Spleen (tissue), 11 donors: ENCODE measurements at regions not wholly inside any gene's neighbourhood (a gene's known extent, or its start where the extent isn't known, plus 50 kb on each side); places are given as distances from the start of the nearest gene placed in this dataset.

Experiments used
- DNase-seq: peaks from one replicate; pipeline ENCODE4 v3.0.0-alpha.2; 2020
- H3K27ac ChIP-seq, 8 donors: fragments of 200-600 bp; sonication (generic) in 7 of 8; 1 replicate in 4 of 8; 2 replicates in 4 of 8; pipeline versions ENCODE4 v1.5.0 to v1.8.0; 2016 to 2021; ENCODE audit warnings: inconsistent platforms in 4 of 8, mild to moderate bottlenecking in 4 of 8, moderate library complexity in 1 of 8
- H3K27me3 ChIP-seq, 7 donors: fragments of 200-600 bp; sonication (generic) in 6 of 7; replicated peaks in 1 of 7; 1 replicate in 4 of 7; 2 replicates in 3 of 7; pipeline versions ENCODE4 v1.5.0 to v1.8.0; 2016 to 2021; ENCODE audit warnings: inconsistent platforms in 3 of 7, mild to moderate bottlenecking in 1 of 7
- H3K36me3 ChIP-seq, 6 donors: fragments of 200-600 bp; sonication (generic) in 5 of 6; 1 replicate in 4 of 6; 2 replicates in 2 of 6; pipeline versions ENCODE4 v1.5.0 to v1.8.0; 2016 to 2021; ENCODE audit warnings: inconsistent platforms in 2 of 6
- H3K4me1 ChIP-seq, 6 donors: fragments of 200-600 bp; sonication (generic) in 5 of 6; 1 replicate in 3 of 6; 2 replicates in 3 of 6; pipeline versions ENCODE4 v1.5.0 to v1.8.0; 2016 to 2021; ENCODE audit warnings: inconsistent platforms in 3 of 6
- H3K4me3 ChIP-seq, 8 donors: fragments of 200-600 bp; sonication (generic) in 7 of 8; 1 replicate in 4 of 8; 2 replicates in 4 of 8; pipeline versions ENCODE4 v1.5.0 to v1.8.0; 2016 to 2021; ENCODE audit warnings: inconsistent platforms in 4 of 8, mild to moderate bottlenecking in 4 of 8, moderate library complexity in 2 of 8
- H3K9me3 ChIP-seq, 8 donors: fragments of 200-600 bp; sonication (generic) in 7 of 8; 1 replicate in 4 of 8; 2 replicates in 4 of 8; pipeline versions ENCODE4 v1.5.0 to v1.8.0; 2016 to 2021; ENCODE audit warnings: inconsistent platforms in 4 of 8
- CTCF ChIP-seq, 11 experiments: fragments of 200-600 bp in 7 of 11; fragments of 450-650 bp in 4 of 11; sonication (generic) in 4 of 11; IDR thresholded peaks in 8 of 11; conservative IDR thresholded peaks in 3 of 11; 1 replicate in 7 of 11; 2 replicates in 4 of 11; pipeline versions ENCODE4 v1.4.0 to v1.8.0; 2016 to 2021; ENCODE audit warnings: antibody characterized with exemption in 11 of 11, inconsistent platforms in 4 of 11, mild to moderate bottlenecking in 1 of 11
- POLR2A ChIP-seq, 3 donors: fragments of 450-650 bp; IDR thresholded peaks; one replicate each; pipeline ENCODE4 v1.5.1; 2017; ENCODE audit warnings: antibody characterized with exemption in 3 of 3, mild to moderate bottlenecking in 1 of 3
- POLR2AphosphoS5 ChIP-seq, 3 donors: sonication (generic); formaldehyde crosslinking; IDR thresholded peaks; one replicate each; pipeline ENCODE4 v1.5.1; 2017; ENCODE audit warnings: antibody characterized with exemption in 3 of 3
- WGBS, 5 donors: extraction: QIAGEN DNeasy Blood & Tissue Kit in 3 of 5; methylation state at CpG; one replicate each; pipeline versions ENCODE4 v1.1.5 to v1.1.7; 2013 to 2018; 5-methylcytosine and 5-hydroxymethylcytosine counted together
- intact Hi-C: fragments of 100-400 bp; cut with DNase I; formaldehyde crosslinking; loops from one replicate; pipeline ENCODE4 v1.15.0; 2023; ENCODE audit warnings: low total_unique reads
- donor health status: healthy with polysubstance abuse.
- donor health status: DM: no; HTN: no; CAD: no; lungs with moderate emphysema.
- donor health status: DM: no; HTN: no; CAD: no.
- donor health status: Bipolar disorder and iron deficiency.
- donor health status: healthy.
- donor health status: DM: no; HTN: no; CAD: no.
- donor health status: DM: yes; HTN: yes; CAD: no.

- no peak overlapping the region for H3K27ac ChIP-seq
- peaks cover 0 to 12% (median 2%) of the 10 kb centered on the region in 6 donors for H3K4me1 ChIP-seq
- intact Hi-C loops: loop anchor here (2.0 kb wide), 1 partner anchor 147 kb away; no protein-coding TSS in a partner anchor
- H3K9me3 ChIP-seq: no peaks in the 10 kb centered on the region
- TF ChIP-seq CTCF (IDR thresholded peaks at IDR 0.05 in 8 of 11, conservative IDR thresholded peaks at IDR 0.05 in 3 of 11): no peak
- TF ChIP-seq POLR2A (IDR thresholded peaks at IDR 0.05): no peak
- no peak for TF ChIP-seq POLR2AphosphoS5 (IDR thresholded peaks at IDR 0.05)
- H3K4me3 ChIP-seq: no peak overlapping the region
- no peaks in the 10 kb centered on the region for H3K27me3 ChIP-seq
- DNase-seq: no peak
- WGBS, 5 donors: 83 to 95% (median 87%) methylated on average over 5 to 7 of the region's 7 CpGs
- no peaks in the 10 kb centered on the region for H3K36me3 ChIP-seq
Measured at GRCh38 chr7:131655866-131656265, 99.4 kb upstream of the PODXL start.

DNA sequence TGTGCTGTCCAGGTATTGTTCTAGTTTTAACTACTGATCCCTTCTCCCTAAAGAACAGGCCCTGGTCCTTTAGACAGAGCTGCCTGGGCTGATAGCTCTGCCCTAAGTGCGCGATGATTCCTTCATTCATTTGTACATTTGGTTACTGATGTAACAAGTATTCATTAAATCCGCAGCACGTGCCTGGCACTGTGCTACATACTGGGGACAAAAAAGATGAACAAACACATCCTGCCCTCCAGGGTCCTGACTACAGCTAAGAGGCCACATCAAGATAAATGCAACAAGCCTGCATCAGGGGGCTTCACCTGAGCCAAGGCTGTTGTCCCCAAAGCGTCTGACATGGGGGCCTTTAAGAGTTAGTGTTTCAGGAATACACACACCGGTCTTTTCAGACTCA, 99.0 kb upstream of the PODXL start:
- Histone ChIP-seq H3K27ac (no peak overlapping the region), H3K36me3 (no peaks in the 10 kb centered on the region), H3K4me3 (no peak overlapping the region), H3K9me3 (no peaks in the 10 kb centered on the region), H3K4me1 (peaks cover 0 to 12% (median 2%) of the 10 kb centered on the region in 6 donors), H3K27me3 (no peaks in the 10 kb centered on the region)
- 90 to 96% (median 94%) methylated on average over 6 of the region's 6 CpGs for WGBS, 5 donors
- no peak for TF ChIP-seq POLR2AphosphoS5 (IDR thresholded peaks at IDR 0.05)
- TF ChIP-seq POLR2A (IDR thresholded peaks at IDR 0.05): no peak
- TF ChIP-seq CTCF (IDR thresholded peaks at IDR 0.05 in 8 of 11, conservative IDR thresholded peaks at IDR 0.05 in 3 of 11): no peak
- intact Hi-C loops: loop anchor here (2.0 kb wide), 1 partner anchor 147 kb away; no protein-coding TSS in a partner anchor
- no peak for DNase-seq

- no peak overlapping the region for H3K27ac ChIP-seq
- no peaks in the 10 kb centered on the region for H3K9me3 ChIP-seq
- 29 to 36% (median 30%) methylated on average over 15 to 19 of the region's 19 CpGs for WGBS, 5 donors
- no peaks in the 10 kb centered on the region for H3K27me3 ChIP-seq
- TF ChIP-seq CTCF (IDR thresholded peaks at IDR 0.05 in 8 of 11, conservative IDR thresholded peaks at IDR 0.05 in 3 of 11) (peak; percentile 84 to 96 (median 90)), POLR2AphosphoS5 (IDR thresholded peaks at IDR 0.05) (peak in 2 of 3 donors; percentile 69 to 72), POLR2A (IDR thresholded peaks at IDR 0.05) (no peak)
- DNase-seq: peak; percentile 95
- H3K4me3 ChIP-seq: no peak overlapping the region
- peaks cover 0 to 12% (median 2%) of the 10 kb centered on the region in 6 donors for H3K4me1 ChIP-seq
- intact Hi-C loops: loop anchor here (2.0 kb wide), 1 partner anchor 146 kb away; no protein-coding TSS in a partner anchor
- H3K36me3 ChIP-seq: no peaks in the 10 kb centered on the region
Measured at GRCh38 chr7:131654668-131655326, 98.4 kb upstream of the PODXL start.

DNA sequence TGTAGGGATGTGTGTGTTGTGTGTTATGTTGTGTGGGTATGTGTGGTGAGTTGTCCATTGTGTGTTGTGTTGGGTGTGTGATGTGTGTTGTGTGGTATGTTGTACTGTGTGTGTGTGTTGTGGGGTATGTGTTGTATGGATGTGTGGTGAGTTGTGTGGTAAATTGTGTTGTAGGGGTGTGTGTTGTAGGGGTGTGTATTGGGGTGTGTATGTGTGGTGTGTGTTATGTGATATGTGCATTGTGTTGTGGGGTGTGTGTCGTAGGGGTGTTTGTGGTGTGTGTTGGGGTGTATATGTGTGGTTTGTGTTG, 97.8 kb upstream of the PODXL start:
- DNase-seq: no peak
- H3K36me3 ChIP-seq: no peaks in the 10 kb centered on the region
- H3K27ac ChIP-seq: no peak overlapping the region
- 76 to 93% (median 82%) methylated on average over 1 of the region's 1 CpG for WGBS, 5 donors
- H3K4me1 ChIP-seq: peaks cover 0 to 12% (median 2%) of the 10 kb centered on the region in 6 donors
- no peak overlapping the region for H3K4me3 ChIP-seq
- H3K27me3 ChIP-seq: no peaks in the 10 kb centered on the region
- intact Hi-C loops: loop anchor here (2.0 kb wide), 1 partner anchor 145 kb away; no protein-coding TSS in a partner anchor
- no peak for TF ChIP-seq CTCF (IDR thresholded peaks at IDR 0.05 in 8 of 11, conservative IDR thresholded peaks at IDR 0.05 in 3 of 11)
- no peak for TF ChIP-seq POLR2A (IDR thresholded peaks at IDR 0.05)
- H3K9me3 ChIP-seq: no peaks in the 10 kb centered on the region
